ENCODE measurements at regions not wholly inside any gene's neighbourhood (a gene's known extent, or its start where the extent isn't known, plus 50 kb on each side); places are given as distances from the start of the nearest gene placed in this dataset.

GRCh38 chr5:82800826-82801225 lies 276.4 kb downstream of the TMEM167A start:
- no peak for TF ChIP-seq EZH2phosphoT487 (IDR thresholded peaks at IDR 0.05; ENCODE audit: borderline replicate concordance)
- TF ChIP-seq, protein P1, sequence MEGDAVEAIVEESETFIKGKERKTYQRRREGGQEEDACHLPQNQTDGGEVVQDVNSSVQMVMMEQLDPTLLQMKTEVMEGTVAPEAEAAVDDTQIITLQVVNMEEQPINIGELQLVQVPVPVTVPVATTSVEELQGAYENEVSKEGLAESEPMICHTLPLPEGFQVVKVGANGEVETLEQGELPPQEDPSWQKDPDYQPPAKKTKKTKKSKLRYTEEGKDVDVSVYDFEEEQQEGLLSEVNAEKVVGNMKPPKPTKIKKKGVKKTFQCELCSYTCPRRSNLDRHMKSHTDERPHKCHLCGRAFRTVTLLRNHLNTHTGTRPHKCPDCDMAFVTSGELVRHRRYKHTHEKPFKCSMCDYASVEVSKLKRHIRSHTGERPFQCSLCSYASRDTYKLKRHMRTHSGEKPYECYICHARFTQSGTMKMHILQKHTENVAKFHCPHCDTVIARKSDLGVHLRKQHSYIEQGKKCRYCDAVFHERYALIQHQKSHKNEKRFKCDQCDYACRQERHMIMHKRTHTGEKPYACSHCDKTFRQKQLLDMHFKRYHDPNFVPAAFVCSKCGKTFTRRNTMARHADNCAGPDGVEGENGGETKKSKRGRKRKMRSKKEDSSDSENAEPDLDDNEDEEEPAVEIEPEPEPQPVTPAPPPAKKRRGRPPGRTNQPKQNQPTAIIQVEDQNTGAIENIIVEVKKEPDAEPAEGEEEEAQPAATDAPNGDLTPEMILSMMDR (conservative IDR thresholded peaks at IDR 0.05; ENCODE audit: low read length) = no peak
- H3K9me3 ChIP-seq (ENCODE audit: insufficient read depth, low read depth, low read length) = no peaks in the 10 kb centered on the region
- H3K4me2 ChIP-seq (ENCODE audit: low read depth, low read length, poor library complexity, severe bottlenecking) = no peak overlapping the region
- no peaks in the 10 kb centered on the region for H3K79me2 ChIP-seq (ENCODE audit: insufficient read depth, low read length)
- H3F3A ChIP-seq (ENCODE audit: low read depth) = no peaks in the 10 kb centered on the region
- no peaks in the 10 kb centered on the region for H3K36me3 ChIP-seq (ENCODE audit: insufficient read depth, low read length)
- H2AFZ ChIP-seq (ENCODE audit: low read length) = no peak overlapping the region
- no peaks in the 10 kb centered on the region for H3K27me3 ChIP-seq (ENCODE audit: insufficient read depth, low read length, poor library complexity, severe bottlenecking)
- no peak overlapping the region for H3K9ac ChIP-seq (ENCODE audit: low read depth, low read length, poor library complexity, severe bottlenecking)
- H3K4me1 ChIP-seq (ENCODE audit: insufficient read depth, low read length, poor library complexity, severe bottlenecking) = no peaks in the 10 kb centered on the region
- H4K20me1 ChIP-seq (ENCODE audit: insufficient read depth, low read length, poor library complexity, severe bottlenecking) = no peaks in the 10 kb centered on the region
- no peak overlapping the region for H3K4me3 ChIP-seq (ENCODE audit: low read length, poor library complexity, severe bottlenecking)
- H3K9me2 ChIP-seq (replicated peaks; ENCODE audit: low read depth, low read length) = no peaks in the 10 kb centered on the region

GRCh38 chr5:82799361-82800077 lies 277.7 kb downstream of the TMEM167A start:
- H4K20me1 ChIP-seq (ENCODE audit: insufficient read depth, low read length, poor library complexity, severe bottlenecking) = no peaks in the 10 kb centered on the region
- H3K27me3 ChIP-seq (ENCODE audit: insufficient read depth, low read length, poor library complexity, severe bottlenecking) = no peaks in the 10 kb centered on the region
- H3K9ac ChIP-seq (ENCODE audit: low read depth, low read length, poor library complexity, severe bottlenecking) = no peak overlapping the region
- no peaks in the 10 kb centered on the region for H3F3A ChIP-seq (ENCODE audit: low read depth)
- H3K9me3 ChIP-seq (ENCODE audit: insufficient read depth, low read depth, low read length) = no peaks in the 10 kb centered on the region
- H3K4me3 ChIP-seq (ENCODE audit: low read length, poor library complexity, severe bottlenecking) = no peak overlapping the region
- no peaks in the 10 kb centered on the region for H3K36me3 ChIP-seq (ENCODE audit: insufficient read depth, low read length)
- H3K4me2 ChIP-seq (ENCODE audit: low read depth, low read length, poor library complexity, severe bottlenecking) = no peak overlapping the region
- no peaks in the 10 kb centered on the region for H3K9me2 ChIP-seq (replicated peaks; ENCODE audit: low read depth, low read length)
- H2AFZ ChIP-seq (ENCODE audit: low read length) = no peak overlapping the region
- no peak for TF ChIP-seq EZH2phosphoT487 (IDR thresholded peaks at IDR 0.05; ENCODE audit: borderline replicate concordance)
- TF ChIP-seq, protein P1 (conservative IDR thresholded peaks at IDR 0.05; ENCODE audit: low read length) = peak; percentile 55
- no peaks in the 10 kb centered on the region for H3K79me2 ChIP-seq (ENCODE audit: insufficient read depth, low read length)
- no peaks in the 10 kb centered on the region for H3K4me1 ChIP-seq (ENCODE audit: insufficient read depth, low read length, poor library complexity, severe bottlenecking)

- no peak overlapping the region for H3K9ac ChIP-seq (ENCODE audit: low read depth, low read length, poor library complexity, severe bottlenecking)
- no peaks in the 10 kb centered on the region for H4K20me1 ChIP-seq (ENCODE audit: insufficient read depth, low read length, poor library complexity, severe bottlenecking)
- no peaks in the 10 kb centered on the region for H3K79me2 ChIP-seq (ENCODE audit: insufficient read depth, low read length)
- no peaks in the 10 kb centered on the region for H3K27me3 ChIP-seq (ENCODE audit: insufficient read depth, low read length, poor library complexity, severe bottlenecking)
- no peak overlapping the region for H3K4me2 ChIP-seq (ENCODE audit: low read depth, low read length, poor library complexity, severe bottlenecking)
- H2AFZ ChIP-seq (ENCODE audit: low read length) = 0 out of 2 replicates have a peak overlapping the region, but pooled peaks have one; percentile 35
- H3K9me2 ChIP-seq (replicated peaks; ENCODE audit: low read depth, low read length) = no peaks in the 10 kb centered on the region
- no peak for TF ChIP-seq EZH2phosphoT487 (IDR thresholded peaks at IDR 0.05; ENCODE audit: borderline replicate concordance)
- TF ChIP-seq, protein P1 (conservative IDR thresholded peaks at IDR 0.05; ENCODE audit: low read length) = no peak
- no peaks in the 10 kb centered on the region for H3K36me3 ChIP-seq (ENCODE audit: insufficient read depth, low read length)
- no peaks in the 10 kb centered on the region for H3F3A ChIP-seq (ENCODE audit: low read depth)
- H3K4me1 ChIP-seq (ENCODE audit: insufficient read depth, low read length, poor library complexity, severe bottlenecking) = no peaks in the 10 kb centered on the region
- no peaks in the 10 kb centered on the region for H3K9me3 ChIP-seq (ENCODE audit: insufficient read depth, low read depth, low read length)
- H3K4me3 ChIP-seq (ENCODE audit: low read length, poor library complexity, severe bottlenecking) = no peak overlapping the region
Measured at GRCh38 chr5:82798676-82799075, 278.5 kb downstream of the TMEM167A start.

All from Loucy (cell line).